ENCODE measurements at regions not wholly inside any gene's neighbourhood (a gene's known extent, or its start where the extent isn't known, plus 50 kb on each side); places are given as distances from the start of the nearest gene placed in this dataset.

DNA sequence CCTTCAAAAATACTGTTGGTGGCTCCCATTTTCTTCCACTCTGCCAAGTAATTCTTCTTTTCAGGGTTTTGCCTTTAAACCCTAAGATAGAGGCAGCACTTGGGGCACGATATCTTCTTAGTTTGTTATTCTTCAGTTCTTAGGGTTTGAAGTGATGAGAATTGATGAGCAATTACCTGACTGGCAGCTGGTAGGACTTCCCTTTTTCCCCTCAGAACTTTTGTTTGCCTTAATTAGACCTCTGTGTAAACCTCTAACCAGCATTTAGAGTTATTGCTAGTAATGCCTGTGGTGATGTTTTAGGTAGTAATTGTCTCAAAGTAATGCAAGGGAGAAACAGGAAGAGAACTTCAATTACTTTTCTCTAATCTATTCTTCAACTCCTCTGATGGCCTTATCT, 683.5 kb downstream of the RPL10L start:
- no peak overlapping the region for H3K4me3 ChIP-seq
- no peaks in the 10 kb centered on the region for H3K4me1 ChIP-seq (ENCODE audit: insufficient read depth)
- H3K4me2 ChIP-seq = no peak overlapping the region
- DNase-seq (ENCODE audit: low spot score) (no peak), ATAC-seq (no peak)
- Mint-ChIP-seq H3K27me3 (ENCODE audit: insufficient read depth, low read depth, poor library complexity) (no peaks in the 10 kb centered on the region), H3K4me1 (no peaks in the 10 kb centered on the region), H3K36me3 (ENCODE audit: low read depth) (no peaks in the 10 kb centered on the region), H3K4me3 (no peak overlapping the region), H3K9me3 (no peaks in the 10 kb centered on the region), H3K27ac (no peak overlapping the region)
- no peaks in the 10 kb centered on the region for H4K20me1 ChIP-seq (replicated peaks; ENCODE audit: insufficient read depth)
- H3K27me3 ChIP-seq (ENCODE audit: insufficient read depth) = no peaks in the 10 kb centered on the region
- H3F3A ChIP-seq (replicated peaks; ENCODE audit: low read depth) = no peaks in the 10 kb centered on the region
- H3K9me2 ChIP-seq (ENCODE audit: insufficient read depth) = no peaks in the 10 kb centered on the region
- no peak for TF ChIP-seq POLR2AphosphoS5 (IDR thresholded peaks at IDR 0.05; ENCODE audit: low read depth)
- no peak for TF ChIP-seq EZH2 (IDR thresholded peaks at IDR 0.05; ENCODE audit: low read depth, unreplicated experiment)
- TF ChIP-seq ZNF331 (CRISPR knock-in tag; IDR thresholded peaks at IDR 0.05; ENCODE audit: low read depth) = no peak
- TF ChIP-seq, protein P1, sequence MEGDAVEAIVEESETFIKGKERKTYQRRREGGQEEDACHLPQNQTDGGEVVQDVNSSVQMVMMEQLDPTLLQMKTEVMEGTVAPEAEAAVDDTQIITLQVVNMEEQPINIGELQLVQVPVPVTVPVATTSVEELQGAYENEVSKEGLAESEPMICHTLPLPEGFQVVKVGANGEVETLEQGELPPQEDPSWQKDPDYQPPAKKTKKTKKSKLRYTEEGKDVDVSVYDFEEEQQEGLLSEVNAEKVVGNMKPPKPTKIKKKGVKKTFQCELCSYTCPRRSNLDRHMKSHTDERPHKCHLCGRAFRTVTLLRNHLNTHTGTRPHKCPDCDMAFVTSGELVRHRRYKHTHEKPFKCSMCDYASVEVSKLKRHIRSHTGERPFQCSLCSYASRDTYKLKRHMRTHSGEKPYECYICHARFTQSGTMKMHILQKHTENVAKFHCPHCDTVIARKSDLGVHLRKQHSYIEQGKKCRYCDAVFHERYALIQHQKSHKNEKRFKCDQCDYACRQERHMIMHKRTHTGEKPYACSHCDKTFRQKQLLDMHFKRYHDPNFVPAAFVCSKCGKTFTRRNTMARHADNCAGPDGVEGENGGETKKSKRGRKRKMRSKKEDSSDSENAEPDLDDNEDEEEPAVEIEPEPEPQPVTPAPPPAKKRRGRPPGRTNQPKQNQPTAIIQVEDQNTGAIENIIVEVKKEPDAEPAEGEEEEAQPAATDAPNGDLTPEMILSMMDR (conservative IDR thresholded peaks at IDR 0.05; ENCODE audit: low read depth in 2 of 2) = no peak
- no peak for TF ChIP-seq CREB1 (CRISPR knock-in tag; IDR thresholded peaks at IDR 0.05; ENCODE audit: low read depth)
- TF ChIP-seq ZNF114 (CRISPR knock-in tag; IDR thresholded peaks at IDR 0.05) = no peak
- TF ChIP-seq REST (IDR thresholded peaks at IDR 0.05; ENCODE audit: unreplicated experiment) = no peak
- TF ChIP-seq STAT1 (IDR thresholded peaks at IDR 0.05; ENCODE audit: unreplicated experiment) = no peak
- TF ChIP-seq JUNB (IDR thresholded peaks at IDR 0.05; ENCODE audit: unreplicated experiment) = no peak
- TF ChIP-seq ZNF462 (CRISPR knock-in tag; IDR thresholded peaks at IDR 0.05) = no peak
- TF ChIP-seq, protein P2, sequence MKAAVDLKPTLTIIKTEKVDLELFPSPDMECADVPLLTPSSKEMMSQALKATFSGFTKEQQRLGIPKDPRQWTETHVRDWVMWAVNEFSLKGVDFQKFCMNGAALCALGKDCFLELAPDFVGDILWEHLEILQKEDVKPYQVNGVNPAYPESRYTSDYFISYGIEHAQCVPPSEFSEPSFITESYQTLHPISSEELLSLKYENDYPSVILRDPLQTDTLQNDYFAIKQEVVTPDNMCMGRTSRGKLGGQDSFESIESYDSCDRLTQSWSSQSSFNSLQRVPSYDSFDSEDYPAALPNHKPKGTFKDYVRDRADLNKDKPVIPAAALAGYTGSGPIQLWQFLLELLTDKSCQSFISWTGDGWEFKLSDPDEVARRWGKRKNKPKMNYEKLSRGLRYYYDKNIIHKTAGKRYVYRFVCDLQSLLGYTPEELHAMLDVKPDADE (IDR thresholded peaks at IDR 0.05) = no peak
- TF ChIP-seq NANOG (IDR thresholded peaks at IDR 0.05; ENCODE audit: borderline replicate concordance) = no peak
- no peak for TF ChIP-seq EZH2phosphoT487 (IDR thresholded peaks at IDR 0.05; ENCODE audit: unreplicated experiment)
- H2AFZ ChIP-seq = no peak overlapping the region
- no peaks in the 10 kb centered on the region for H3K36me3 ChIP-seq (ENCODE audit: insufficient read depth)
- H3K27ac ChIP-seq (ENCODE audit: low read depth) = no peak overlapping the region
- H3K79me2 ChIP-seq (replicated peaks; ENCODE audit: insufficient read depth) = no peaks in the 10 kb centered on the region

All from GM23338 (cell line).